HEK293 (cell line): ENCODE measurements at regions not wholly inside any gene's neighbourhood (a gene's known extent, or its start where the extent isn't known, plus 50 kb on each side); places are given as distances from the start of the nearest gene placed in this dataset.

Experiments
- GLI4 ChIP-seq: fragments of 450-650 bp; formaldehyde crosslinking; IDR thresholded peaks from 2 replicates; pipeline ENCODE4 v1.5.1; 2016; ENCODE audit warnings: missing biosample characterization, missing genetic modification characterization
- ZNF311 ChIP-seq: fragments of 450-650 bp; formaldehyde crosslinking; IDR thresholded peaks from 2 replicates; pipeline ENCODE4 v1.5.1; 2017; ENCODE audit warnings: missing biosample characterization, missing genetic modification characterization, borderline replicate concordance
- ZNF48 ChIP-seq: fragments of 450-650 bp; formaldehyde crosslinking; IDR thresholded peaks from 2 replicates; pipeline ENCODE4 v1.5.1; 2016; ENCODE audit warnings: missing biosample characterization, missing genetic modification characterization
- ZNF600 ChIP-seq: fragments of 450-650 bp; formaldehyde crosslinking; IDR thresholded peaks from 2 replicates; pipeline ENCODE4 v1.5.1; 2016; ENCODE audit warnings: missing biosample characterization, missing genetic modification characterization
- TF ChIP-seq, protein P1 (sequence below): fragments of 450-650 bp; formaldehyde crosslinking; IDR thresholded peaks from 2 replicates; pipeline ENCODE4 v1.5.1; 2016; ENCODE audit warnings: missing biosample characterization, missing genetic modification characterization

DNA sequence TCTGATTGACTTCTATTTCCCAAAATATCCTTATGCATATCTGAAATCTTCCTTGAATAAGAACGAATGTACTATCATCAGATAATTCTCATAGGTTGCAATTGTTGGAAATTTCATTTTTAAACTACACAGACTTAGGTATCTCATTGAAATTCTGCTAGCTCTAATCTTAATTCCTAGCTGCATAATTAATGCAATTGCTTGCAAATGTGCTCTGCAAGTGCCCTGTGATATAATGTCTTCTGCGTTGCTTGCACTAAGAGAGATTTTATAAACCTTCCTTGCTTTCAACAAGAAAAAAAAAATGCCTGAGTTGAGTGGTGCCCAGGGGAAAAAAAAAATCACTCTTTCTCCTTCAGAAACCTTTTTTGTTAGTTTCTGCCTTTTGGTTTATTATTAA is 354.9 kb downstream of the TFAP2A start:
- TF ChIP-seq, protein P1, sequence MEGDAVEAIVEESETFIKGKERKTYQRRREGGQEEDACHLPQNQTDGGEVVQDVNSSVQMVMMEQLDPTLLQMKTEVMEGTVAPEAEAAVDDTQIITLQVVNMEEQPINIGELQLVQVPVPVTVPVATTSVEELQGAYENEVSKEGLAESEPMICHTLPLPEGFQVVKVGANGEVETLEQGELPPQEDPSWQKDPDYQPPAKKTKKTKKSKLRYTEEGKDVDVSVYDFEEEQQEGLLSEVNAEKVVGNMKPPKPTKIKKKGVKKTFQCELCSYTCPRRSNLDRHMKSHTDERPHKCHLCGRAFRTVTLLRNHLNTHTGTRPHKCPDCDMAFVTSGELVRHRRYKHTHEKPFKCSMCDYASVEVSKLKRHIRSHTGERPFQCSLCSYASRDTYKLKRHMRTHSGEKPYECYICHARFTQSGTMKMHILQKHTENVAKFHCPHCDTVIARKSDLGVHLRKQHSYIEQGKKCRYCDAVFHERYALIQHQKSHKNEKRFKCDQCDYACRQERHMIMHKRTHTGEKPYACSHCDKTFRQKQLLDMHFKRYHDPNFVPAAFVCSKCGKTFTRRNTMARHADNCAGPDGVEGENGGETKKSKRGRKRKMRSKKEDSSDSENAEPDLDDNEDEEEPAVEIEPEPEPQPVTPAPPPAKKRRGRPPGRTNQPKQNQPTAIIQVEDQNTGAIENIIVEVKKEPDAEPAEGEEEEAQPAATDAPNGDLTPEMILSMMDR (tag by site-specific recombination): no peak
- TF ChIP-seq ZNF600: no peak
- TF ChIP-seq ZNF311 (tag by site-specific recombination): no peak
- TF ChIP-seq GLI4 (tag by site-specific recombination): no peak
- no peak for TF ChIP-seq ZNF48 (tag by site-specific recombination)
